Type B pancreatic cell (in vitro differentiated cells): ENCODE measurements at regions not wholly inside any gene's neighbourhood (a gene's known extent, or its start where the extent isn't known, plus 50 kb on each side); places are given as distances from the start of the nearest gene placed in this dataset.
"Not testable (repeated sequence)": the region's sequence is repeated elsewhere in the genome, so short reads cannot be mapped to it uniquely, and the experiment has no call there.

Experiments used
- DNase-seq: peaks from one replicate; pipeline ENCODE4 v3.0.0; 2021; ENCODE audit warnings: mixed read lengths; ENCODE audit not compliant: unreplicated experiment; ENCODE audit errors: extremely low spot score
- H3K27ac Mint-ChIP-seq: 2 replicates; pipeline ENCODE4 v1.8.0; 2021; ENCODE audit warnings: mild to moderate bottlenecking, mixed read lengths
- H3K27me3 Mint-ChIP-seq: 2 replicates; pipeline ENCODE4 v1.8.0; 2021; ENCODE audit warnings: mixed read lengths
- H3K36me3 Mint-ChIP-seq: 2 replicates; pipeline ENCODE4 v1.8.0; 2021; ENCODE audit warnings: mixed read lengths
- H3K4me1 Mint-ChIP-seq: one replicate; pipeline ENCODE4 v1.8.0; 2021; ENCODE audit warnings: mixed read lengths; ENCODE audit not compliant: unreplicated experiment
- H3K4me3 Mint-ChIP-seq: 2 replicates; pipeline ENCODE4 v1.8.0; 2021; ENCODE audit warnings: mild to moderate bottlenecking, mixed read lengths
- H3K9me3 Mint-ChIP-seq: 2 replicates; pipeline ENCODE4 v1.8.0; 2021; ENCODE audit warnings: mixed read lengths
- CTCF ChIP-seq: fragments of 200-600 bp; sonication (generic); conservative IDR thresholded peaks from 2 replicates; pipeline ENCODE4 v1.5.0; 2021; ENCODE audit warnings: antibody characterized with exemption, mild to moderate bottlenecking

- no peak overlapping the region for H3K27ac Mint-ChIP-seq
- TF ChIP-seq CTCF: no peak
- H3K4me3 Mint-ChIP-seq: no peak overlapping the region
- no peaks in the 10 kb centered on the region for H3K36me3 Mint-ChIP-seq
- no peaks in the 10 kb centered on the region for H3K4me1 Mint-ChIP-seq
- no peaks in the 10 kb centered on the region for H3K27me3 Mint-ChIP-seq
- no peak for DNase-seq
- peaks cover 10% of the 10 kb centered on the region for H3K9me3 Mint-ChIP-seq
Observed at GRCh38 chr6:9040718-9041117, 605.4 kb upstream of the SLC35B3 start.

DNA sequence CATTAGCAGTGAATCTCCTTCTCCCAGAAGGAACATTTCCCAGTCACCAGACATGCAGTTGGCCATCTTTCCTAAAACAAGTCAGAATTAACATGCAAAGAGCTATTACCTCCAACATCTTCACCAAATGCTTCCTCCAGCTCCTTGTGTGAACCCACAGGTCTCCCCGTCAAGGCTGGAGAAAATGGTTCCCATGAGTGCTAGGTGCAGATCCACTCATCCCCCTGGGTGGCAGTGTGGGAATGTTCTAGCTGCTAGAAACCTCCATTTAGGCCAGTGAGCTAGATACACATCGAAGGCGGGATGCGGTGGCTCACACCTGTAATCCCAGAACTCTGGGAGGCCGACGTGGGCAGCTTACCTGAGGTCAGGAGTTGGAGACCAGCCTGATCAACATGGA, 603.9 kb upstream of the SLC35B3 start:
- Mint-ChIP-seq H3K9me3 (peaks cover 10% of the 10 kb centered on the region), H3K27ac (no peak overlapping the region), H3K36me3 (no peaks in the 10 kb centered on the region), H3K4me3 (no peak overlapping the region), H3K27me3 (no peaks in the 10 kb centered on the region), H3K4me1 (no peaks in the 10 kb centered on the region)
- no peak for TF ChIP-seq CTCF
- DNase-seq: no peak

- Mint-ChIP-seq H3K27ac (no peak overlapping the region), H3K36me3 (no peaks in the 10 kb centered on the region), H3K27me3 (no peaks in the 10 kb centered on the region), H3K4me3 (no peak overlapping the region), H3K9me3 (peaks cover 14% of the 10 kb centered on the region), H3K4me1 (no peaks in the 10 kb centered on the region)
- DNase-seq: no peak
- TF ChIP-seq CTCF: no peak
Observed at GRCh38 chr6:9028086-9028485, 592.7 kb upstream of the SLC35B3 start.

- Mint-ChIP-seq H3K9me3 (peaks cover 14% of the 10 kb centered on the region), H3K36me3 (no peaks in the 10 kb centered on the region), H3K4me3 (no peak overlapping the region), H3K27me3 (no peaks in the 10 kb centered on the region), H3K27ac (no peak overlapping the region), H3K4me1 (no peaks in the 10 kb centered on the region)
- DNase-seq: no peak
- no peak for TF ChIP-seq CTCF
Observed at GRCh38 chr6:9025796-9026394, 590.5 kb upstream of the SLC35B3 start.

DNA sequence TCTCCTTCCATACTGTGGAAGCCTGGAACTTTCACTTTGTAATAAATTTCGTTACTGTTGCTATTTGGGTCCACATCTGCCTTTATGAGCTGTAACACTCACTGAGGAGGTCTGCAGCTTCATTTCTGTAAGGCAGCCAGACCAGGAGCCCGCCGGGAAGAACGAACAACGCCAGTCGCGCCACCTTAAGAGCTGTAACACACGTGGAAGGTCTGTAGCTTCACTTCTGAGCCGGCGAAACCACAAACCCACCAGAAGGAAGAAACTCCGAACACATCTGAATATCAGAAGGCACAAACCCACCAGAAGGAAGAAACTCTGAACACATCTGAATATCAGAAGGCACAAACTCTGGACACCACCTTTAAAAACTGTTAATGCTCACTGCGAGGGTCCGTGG, 589.9 kb upstream of the SLC35B3 start:
- no peak overlapping the region for H3K27ac Mint-ChIP-seq
- TF ChIP-seq CTCF: no peak
- no peak for DNase-seq
- no peaks in the 10 kb centered on the region for H3K36me3 Mint-ChIP-seq
- no peaks in the 10 kb centered on the region for H3K4me1 Mint-ChIP-seq
- no peaks in the 10 kb centered on the region for H3K27me3 Mint-ChIP-seq
- H3K9me3 Mint-ChIP-seq: peaks cover 14% of the 10 kb centered on the region
- H3K4me3 Mint-ChIP-seq: no peak overlapping the region

DNA sequence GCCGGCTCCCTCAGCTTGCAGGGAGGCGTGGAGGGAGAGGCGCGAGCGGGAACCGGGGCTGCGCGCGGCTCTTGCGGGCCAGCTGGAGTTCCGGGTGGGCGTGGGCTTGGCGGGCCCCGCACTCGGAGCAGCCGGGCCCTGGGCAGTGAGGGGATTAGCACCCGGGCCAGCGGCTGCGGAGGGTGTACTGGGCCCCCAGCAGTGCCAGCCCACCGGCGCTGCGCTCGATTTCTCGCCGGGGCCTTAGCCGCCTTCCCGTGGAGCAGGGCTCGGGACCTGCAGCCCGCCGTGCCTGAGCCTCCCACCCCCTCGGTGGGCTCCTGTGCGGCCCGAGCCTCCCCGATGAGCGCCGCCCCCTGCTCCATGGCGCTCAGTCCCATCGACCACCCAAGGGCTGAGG, 588.9 kb upstream of the SLC35B3 start:
- H3K27ac Mint-ChIP-seq, H3K9me3 Mint-ChIP-seq, H3K4me1 Mint-ChIP-seq, DNase-seq, H3K27me3 Mint-ChIP-seq, H3K36me3 Mint-ChIP-seq, H3K4me3 Mint-ChIP-seq: not testable (repeated sequence)
